ENCODE measurements at regions not wholly inside any gene's neighbourhood (a gene's known extent, or its start where the extent isn't known, plus 50 kb on each side); places are given as distances from the start of the nearest gene placed in this dataset.
A peak's percentile ranks its signal among the peaks of the same experiment; 100 is the strongest.

DNA sequence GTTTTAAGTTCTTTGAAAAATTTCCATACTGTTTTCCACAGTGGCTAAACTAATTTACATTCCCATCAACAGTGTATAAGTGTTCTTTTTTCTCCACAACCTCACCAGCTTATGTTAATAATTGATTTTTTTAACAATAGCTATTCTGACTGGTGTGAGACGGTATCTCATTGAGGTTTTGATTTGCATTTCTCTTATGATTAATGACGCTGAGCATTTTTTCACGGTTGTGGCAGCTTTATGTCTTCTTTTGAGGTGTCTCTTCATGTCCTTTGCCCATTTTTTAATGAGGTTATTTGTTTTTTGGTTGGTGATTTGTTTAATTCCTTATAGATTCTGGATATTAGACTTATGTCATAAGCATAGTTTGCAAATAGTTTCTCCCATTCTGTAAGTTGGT, 997.9 kb downstream of the SUCLG1 start (continued):
- no peak for TF ChIP-seq CUX1 (IDR thresholded peaks at IDR 0.05; ENCODE audit: insufficient replicate concordance, low read depth, low read length)
- no peak for TF ChIP-seq TARDBP (IDR thresholded peaks at IDR 0.05; ENCODE audit: borderline replicate concordance)
- TF ChIP-seq IKZF2 (IDR thresholded peaks at IDR 0.05), result peak; percentile 33; a peak in 2 of 4 replicates
- TF ChIP-seq, protein P1, sequence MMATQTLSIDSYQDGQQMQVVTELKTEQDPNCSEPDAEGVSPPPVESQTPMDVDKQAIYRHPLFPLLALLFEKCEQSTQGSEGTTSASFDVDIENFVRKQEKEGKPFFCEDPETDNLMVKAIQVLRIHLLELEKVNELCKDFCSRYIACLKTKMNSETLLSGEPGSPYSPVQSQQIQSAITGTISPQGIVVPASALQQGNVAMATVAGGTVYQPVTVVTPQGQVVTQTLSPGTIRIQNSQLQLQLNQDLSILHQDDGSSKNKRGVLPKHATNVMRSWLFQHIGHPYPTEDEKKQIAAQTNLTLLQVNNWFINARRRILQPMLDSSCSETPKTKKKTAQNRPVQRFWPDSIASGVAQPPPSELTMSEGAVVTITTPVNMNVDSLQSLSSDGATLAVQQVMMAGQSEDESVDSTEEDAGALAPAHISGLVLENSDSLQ (IDR thresholded peaks at IDR 0.05), result peak; percentile 63
- TF ChIP-seq SPI1 (IDR thresholded peaks at IDR 0.05; ENCODE audit: borderline replicate concordance, insufficient read depth, low read depth, low read length), result no peak
- no peak for TF ChIP-seq NBN (IDR thresholded peaks at IDR 0.05)
- TF ChIP-seq RAD51 (IDR thresholded peaks at IDR 0.05), result no peak
- no peak for TF ChIP-seq FOXK2 (IDR thresholded peaks at IDR 0.05)
- no peak for TF ChIP-seq NR2F1 (conservative IDR thresholded peaks at IDR 0.05)
- TF ChIP-seq, protein P2, sequence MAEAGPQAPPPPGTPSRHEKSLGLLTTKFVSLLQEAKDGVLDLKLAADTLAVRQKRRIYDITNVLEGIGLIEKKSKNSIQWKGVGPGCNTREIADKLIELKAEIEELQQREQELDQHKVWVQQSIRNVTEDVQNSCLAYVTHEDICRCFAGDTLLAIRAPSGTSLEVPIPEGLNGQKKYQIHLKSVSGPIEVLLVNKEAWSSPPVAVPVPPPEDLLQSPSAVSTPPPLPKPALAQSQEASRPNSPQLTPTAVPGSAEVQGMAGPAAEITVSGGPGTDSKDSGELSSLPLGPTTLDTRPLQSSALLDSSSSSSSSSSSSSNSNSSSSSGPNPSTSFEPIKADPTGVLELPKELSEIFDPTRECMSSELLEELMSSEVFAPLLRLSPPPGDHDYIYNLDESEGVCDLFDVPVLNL (IDR thresholded peaks at IDR 0.05; ENCODE audit: low read depth, low read length), result no peak
- TF ChIP-seq KDM1A (IDR thresholded peaks at IDR 0.05; ENCODE audit: borderline replicate concordance), result no peak
- no peak for TF ChIP-seq ZNF622 (IDR thresholded peaks at IDR 0.05)
- TF ChIP-seq JUND (IDR thresholded peaks at IDR 0.05; ENCODE audit: low read depth, low read length), result no peak
- no peak for TF ChIP-seq CHD2 (IDR thresholded peaks at IDR 0.05; ENCODE audit: borderline replicate concordance, low read depth, low read length)
- TF ChIP-seq NFIC (IDR thresholded peaks at IDR 0.05; ENCODE audit: low read depth, low read length), result no peak
- TF ChIP-seq ZZZ3 (IDR thresholded peaks at IDR 0.05; ENCODE audit: control insufficient read depth, insufficient read length, low read depth), result no peak
- TF ChIP-seq SMARCA5 (IDR thresholded peaks at IDR 0.05), result no peak
- no peak for TF ChIP-seq BCL11A (IDR thresholded peaks at IDR 0.05; ENCODE audit: low read depth, low read length)
- TF ChIP-seq SUPT20H (IDR thresholded peaks at IDR 0.05; ENCODE audit: borderline replicate concordance, control insufficient read depth, low read depth, low read length), result no peak
- TF ChIP-seq GABPA (IDR thresholded peaks at IDR 0.05; ENCODE audit: low read depth), result no peak
- no peak for TF ChIP-seq IKZF1 (conservative IDR thresholded peaks at IDR 0.05)
- TF ChIP-seq CBX5 (IDR thresholded peaks at IDR 0.05; ENCODE audit: low read depth), result no peak
- TF ChIP-seq PML (IDR thresholded peaks at IDR 0.05; ENCODE audit: low read length), result no peak
- TF ChIP-seq, protein P3, sequence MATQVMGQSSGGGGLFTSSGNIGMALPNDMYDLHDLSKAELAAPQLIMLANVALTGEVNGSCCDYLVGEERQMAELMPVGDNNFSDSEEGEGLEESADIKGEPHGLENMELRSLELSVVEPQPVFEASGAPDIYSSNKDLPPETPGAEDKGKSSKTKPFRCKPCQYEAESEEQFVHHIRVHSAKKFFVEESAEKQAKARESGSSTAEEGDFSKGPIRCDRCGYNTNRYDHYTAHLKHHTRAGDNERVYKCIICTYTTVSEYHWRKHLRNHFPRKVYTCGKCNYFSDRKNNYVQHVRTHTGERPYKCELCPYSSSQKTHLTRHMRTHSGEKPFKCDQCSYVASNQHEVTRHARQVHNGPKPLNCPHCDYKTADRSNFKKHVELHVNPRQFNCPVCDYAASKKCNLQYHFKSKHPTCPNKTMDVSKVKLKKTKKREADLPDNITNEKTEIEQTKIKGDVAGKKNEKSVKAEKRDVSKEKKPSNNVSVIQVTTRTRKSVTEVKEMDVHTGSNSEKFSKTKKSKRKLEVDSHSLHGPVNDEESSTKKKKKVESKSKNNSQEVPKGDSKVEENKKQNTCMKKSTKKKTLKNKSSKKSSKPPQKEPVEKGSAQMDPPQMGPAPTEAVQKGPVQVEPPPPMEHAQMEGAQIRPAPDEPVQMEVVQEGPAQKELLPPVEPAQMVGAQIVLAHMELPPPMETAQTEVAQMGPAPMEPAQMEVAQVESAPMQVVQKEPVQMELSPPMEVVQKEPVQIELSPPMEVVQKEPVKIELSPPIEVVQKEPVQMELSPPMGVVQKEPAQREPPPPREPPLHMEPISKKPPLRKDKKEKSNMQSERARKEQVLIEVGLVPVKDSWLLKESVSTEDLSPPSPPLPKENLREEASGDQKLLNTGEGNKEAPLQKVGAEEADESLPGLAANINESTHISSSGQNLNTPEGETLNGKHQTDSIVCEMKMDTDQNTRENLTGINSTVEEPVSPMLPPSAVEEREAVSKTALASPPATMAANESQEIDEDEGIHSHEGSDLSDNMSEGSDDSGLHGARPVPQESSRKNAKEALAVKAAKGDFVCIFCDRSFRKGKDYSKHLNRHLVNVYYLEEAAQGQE (IDR thresholded peaks at IDR 0.05; ENCODE audit: low read depth, low read length), result no peak
